Astrocyte of the cerebellum (primary cell): ENCODE measurements at regions not wholly inside any gene's neighbourhood (a gene's known extent, or its start where the extent isn't known, plus 50 kb on each side); places are given as distances from the start of the nearest gene placed in this dataset.

Source experiments
- DNase-seq: peaks from one replicate; pipeline ENCODE4 v3.0.0-alpha.2; 2011; ENCODE audit warnings: low read depth
- H3K4me3 ChIP-seq: 2 replicates; pipeline ENCODE4 v1.5.1; 2011; ENCODE audit warnings: mild to moderate bottlenecking, low read depth, low read length, moderate library complexity
- CTCF ChIP-seq: IDR thresholded peaks from 2 replicates; pipeline ENCODE4 v1.5.1; 2012; ENCODE audit warnings: low read length, low read depth, moderate library complexity, mild to moderate bottlenecking; ENCODE audit errors: missing control alignments
- in situ Hi-C: cut with HindIII; loops from 2 replicates; pipeline ENCODE4 v1.10.0; 2017; ENCODE audit warnings: low sequenced_read_pairs

GRCh38 chr17:77597418-77598240 lies 360.9 kb upstream of the TNRC6C start:
- in situ Hi-C loops: loop anchor here (5.0 kb wide), 2 partner anchors 50 to 55 kb away; no protein-coding TSS in a partner anchor
- TF ChIP-seq CTCF: no peak
- H3K4me3 ChIP-seq: no peak overlapping the region
- no peak for DNase-seq

GRCh38 chr17:77598241-77598620 lies 360.3 kb upstream of the TNRC6C start:
- no peak overlapping the region for H3K4me3 ChIP-seq
- TF ChIP-seq CTCF: no peak
- no peak for DNase-seq
- in situ Hi-C loops: loop anchor here (5.0 kb wide), 2 partner anchors 49 to 56 kb away; no protein-coding TSS in a partner anchor

- no peak for DNase-seq
- no peak for TF ChIP-seq CTCF
- in situ Hi-C loops: loop anchor here (5.0 kb wide), 2 partner anchors 48 to 57 kb away; no protein-coding TSS in a partner anchor
- no peak overlapping the region for H3K4me3 ChIP-seq
These were observed 358.8 kb upstream of the TNRC6C start for GRCh38 chr17:77599699-77600098.

GRCh38 chr17:77600346-77600745 lies 358.2 kb upstream of the TNRC6C start:
- no peak for DNase-seq
- TF ChIP-seq CTCF: no peak
- in situ Hi-C loops: no loop called here
- no peak overlapping the region for H3K4me3 ChIP-seq

GRCh38 chr17:77601054-77601979 lies 357.2 kb upstream of the TNRC6C start:
- no peak for TF ChIP-seq CTCF
- no peak overlapping the region for H3K4me3 ChIP-seq
- no peak for DNase-seq
- in situ Hi-C loops: no loop called here

- no peak overlapping the region for H3K4me3 ChIP-seq
- peak; percentile 23 for DNase-seq
- no peak for TF ChIP-seq CTCF
- in situ Hi-C loops: no loop called here
These were observed 356.3 kb upstream of the TNRC6C start for GRCh38 chr17:77602062-77602746.
